Hepatocyte (in vitro differentiated cells): ENCODE measurements at regions not wholly inside any gene's neighbourhood (a gene's known extent, or its start where the extent isn't known, plus 50 kb on each side); places are given as distances from the start of the nearest gene placed in this dataset.

Experiments
- CTCF ChIP-seq: fragments of 200-600 bp; sonication (generic); IDR thresholded peaks from 2 replicates; pipeline ENCODE4 v1.5.1; 2016; ENCODE audit warnings: antibody characterized with exemption, mild to moderate bottlenecking; ENCODE audit not compliant: poor library complexity
- EZH2 ChIP-seq: fragments of 200-600 bp; sonication (generic); IDR thresholded peaks from 2 replicates; pipeline ENCODE4 v1.6.1; 2016; ENCODE audit warnings: antibody characterized with exemption, mild to moderate bottlenecking, borderline replicate concordance
- EZH2phosphoT487 ChIP-seq: fragments of 200-600 bp; sonication (generic); IDR thresholded peaks from one replicate; pipeline ENCODE4 v1.6.1; 2018; ENCODE audit warnings: antibody characterized with exemption, mild to moderate bottlenecking, low read depth, moderate library complexity; ENCODE audit not compliant: unreplicated experiment, severe bottlenecking

- TF ChIP-seq CTCF: no peak
- no peak for TF ChIP-seq EZH2phosphoT487
- TF ChIP-seq EZH2: no peak
Observed at GRCh38 chr11:116225784-116226585, 546.8 kb downstream of the BUD13 start.
